NCI-H345 treated with DMSO at 0.1 percent for 48 hours (cell line): ENCODE measurements at regions not wholly inside any gene's neighbourhood (a gene's known extent, or its start where the extent isn't known, plus 50 kb on each side); places are given as distances from the start of the nearest gene placed in this dataset.

ENCODE experiments used
- DNase-seq: peaks from one replicate; lab custom pipeline; 2025; ENCODE audit not compliant: unreplicated experiment; lab: John Stamatoyannopoulos, UW

GRCh38 chr4:178026999-178027398, 584.8 kb upstream of the AGA start:
- no peak for DNase-seq

- DNase-seq = no peak
Measured at GRCh38 chr4:178027796-178028195, 585.6 kb upstream of the AGA start.

- DNase-seq = no peak
Measured at GRCh38 chr4:178028481-178028880, 586.2 kb upstream of the AGA start.

- DNase-seq = no peak
Measured at GRCh38 chr4:178037459-178038214, 595.4 kb upstream of the AGA start.

- DNase-seq = no peak
Measured at GRCh38 chr4:178056996-178057395, 614.8 kb upstream of the AGA start.

- DNase-seq = no peak
Measured at GRCh38 chr4:178063568-178063967, 621.3 kb upstream of the AGA start.

GRCh38 chr4:178066338-178066941, 624.2 kb upstream of the AGA start:
- no peak for DNase-seq

GRCh38 chr4:178068136-178068535, 625.9 kb upstream of the AGA start:
- DNase-seq = no peak

- DNase-seq = no peak
Measured at GRCh38 chr4:178070163-178070562, 627.9 kb upstream of the AGA start.

GRCh38 chr4:178080312-178080711, 638.1 kb upstream of the AGA start:
- DNase-seq = no peak

GRCh38 chr4:178081176-178081575, 638.9 kb upstream of the AGA start:
- no peak for DNase-seq

GRCh38 chr4:178081896-178082295, 639.7 kb upstream of the AGA start:
- DNase-seq = no peak

GRCh38 chr4:178082906-178083305, 640.7 kb upstream of the AGA start:
- DNase-seq = no peak

- no peak for DNase-seq
Measured at GRCh38 chr4:178083968-178084367, 641.7 kb upstream of the AGA start.

- DNase-seq = no peak
Measured at GRCh38 chr4:178086320-178086719, 644.1 kb upstream of the AGA start.

- no peak for DNase-seq
Measured at GRCh38 chr4:178090640-178091411, 648.6 kb upstream of the AGA start.

GRCh38 chr4:178102139-178102538, 659.9 kb upstream of the AGA start:
- DNase-seq = no peak

GRCh38 chr4:178105242-178105641, 663.0 kb upstream of the AGA start:
- no peak for DNase-seq

- no peak for DNase-seq
Measured at GRCh38 chr4:178136736-178137345, 694.6 kb upstream of the AGA start.

- DNase-seq = no peak
Measured at GRCh38 chr4:178137732-178138471, 695.7 kb upstream of the AGA start.

- no peak for DNase-seq
Measured at GRCh38 chr4:178138491-178138890, 696.3 kb upstream of the AGA start.
